ENCODE measurements at regions not wholly inside any gene's neighbourhood (a gene's known extent, or its start where the extent isn't known, plus 50 kb on each side); places are given as distances from the start of the nearest gene placed in this dataset.
A peak's percentile ranks its signal among the peaks of the same experiment; 100 is the strongest.

- TF ChIP-seq AFF4 (CRISPR knock-in tag; IDR thresholded peaks at IDR 0.05) = no peak
- no peak for TF ChIP-seq PRPF4 (IDR thresholded peaks at IDR 0.05; ENCODE audit: low read depth, low read length, poor library complexity, severe bottlenecking)
- no peak for TF ChIP-seq ZNF850 (CRISPR knock-in tag; conservative IDR thresholded peaks at IDR 0.05)
- no peak for TF ChIP-seq PHF20 (CRISPR knock-in tag; IDR thresholded peaks at IDR 0.05)
- peak; percentile 79; the same call in 1 of the 2 replicates for TF ChIP-seq FOXK2 (IDR thresholded peaks at IDR 0.05)
- no peak for TF ChIP-seq ZFY (CRISPR knock-in tag; IDR thresholded peaks at IDR 0.05)
- no peak for TF ChIP-seq ZNF576 (CRISPR knock-in tag; IDR thresholded peaks at IDR 0.05)
- no peak for TF ChIP-seq AKAP8 (CRISPR knock-in tag; IDR thresholded peaks at IDR 0.05)
- peak; percentile 83 for TF ChIP-seq ZKSCAN5 (CRISPR knock-in tag; IDR thresholded peaks at IDR 0.05)
- TF ChIP-seq SMC3 (IDR thresholded peaks at IDR 0.05; ENCODE audit: low read length) = 0 out of 2 replicates have a peak, but pooled peaks have one; percentile 3
- no peak; the same call in 1 of the 2 replicates for TF ChIP-seq SPEN (CRISPR knock-in tag; IDR thresholded peaks at IDR 0.05; ENCODE audit: low read depth)
- peak; percentile 67 for TF ChIP-seq CREB1 (IDR thresholded peaks at IDR 0.05)
- peak; percentile 81 for TF ChIP-seq CREB1 (CRISPR knock-in tag; IDR thresholded peaks at IDR 0.05)
- no peak for TF ChIP-seq CERS6 (CRISPR knock-in tag; IDR thresholded peaks at IDR 0.05)
- TF ChIP-seq CEBPG (CRISPR knock-in tag; IDR thresholded peaks at IDR 0.05) = peak; percentile 42
- TF ChIP-seq ZNF24 (IDR thresholded peaks at IDR 0.05) = peak; percentile 7; the same call in 1 of the 2 replicates
- no peak for TF ChIP-seq ZNF678 (CRISPR knock-in tag; IDR thresholded peaks at IDR 0.05)
- TF ChIP-seq ATRX (CRISPR knock-in tag; IDR thresholded peaks at IDR 0.05; ENCODE audit: borderline replicate concordance) = no peak
- no peak for TF ChIP-seq TEAD2 (CRISPR knock-in tag; IDR thresholded peaks at IDR 0.05)
- TF ChIP-seq ZBTB21 (CRISPR knock-in tag; IDR thresholded peaks at IDR 0.05) = no peak
- TF ChIP-seq HOXA3 (CRISPR knock-in tag; IDR thresholded peaks at IDR 0.05) = peak; percentile 73; the same call in 1 of the 2 replicates
- no peak for TF ChIP-seq ZBTB8A (CRISPR knock-in tag; IDR thresholded peaks at IDR 0.05; ENCODE audit: borderline replicate concordance, low read depth)
- TF ChIP-seq ZNF224 (CRISPR knock-in tag; IDR thresholded peaks at IDR 0.05) = no peak
- no peak for TF ChIP-seq ZBTB26 (CRISPR knock-in tag; IDR thresholded peaks at IDR 0.05; ENCODE audit: borderline replicate concordance)
- no peak for TF ChIP-seq ZFYVE20 (CRISPR knock-in tag; IDR thresholded peaks at IDR 0.05; ENCODE audit: borderline replicate concordance, low read depth)
- TF ChIP-seq ZNF761 (CRISPR knock-in tag; conservative IDR thresholded peaks at IDR 0.05) = no peak
- TF ChIP-seq ARNT (IDR thresholded peaks at IDR 0.05) = no peak
Observed at GRCh38 chr5:56464935-56465768, 232.0 kb upstream of the ANKRD55 start (continued).

All from HepG2 (cell line).